ENCODE measurements at regions not wholly inside any gene's neighbourhood (a gene's known extent, or its start where the extent isn't known, plus 50 kb on each side); places are given as distances from the start of the nearest gene placed in this dataset.
"Not testable (repeated sequence)": the region's sequence is repeated elsewhere in the genome, so short reads cannot be mapped to it uniquely, and the experiment has no call there.

- no peak for DNase-seq
These were observed 758.9 kb upstream of the NRXN1 start for GRCh38 chr2:51790854-51791253.

GRCh38 chr2:51789918-51790317 lies 758.0 kb upstream of the NRXN1 start:
- DNase-seq = no peak

GRCh38 chr2:51782921-51783765 lies 751.2 kb upstream of the NRXN1 start:
- DNase-seq = no peak

GRCh38 chr2:51781691-51782090 lies 749.8 kb upstream of the NRXN1 start:
- DNase-seq = no peak

- DNase-seq = no peak
These were observed 748.4 kb upstream of the NRXN1 start for GRCh38 chr2:51780353-51780752.

GRCh38 chr2:51779723-51780122 lies 747.8 kb upstream of the NRXN1 start:
- not testable (repeated sequence) for DNase-seq

GRCh38 chr2:51778806-51779205 lies 746.9 kb upstream of the NRXN1 start:
- DNase-seq = no peak

- not testable (repeated sequence) for DNase-seq
These were observed 742.7 kb upstream of the NRXN1 start for GRCh38 chr2:51774606-51775005.

GRCh38 chr2:51760441-51760840 lies 728.5 kb upstream of the NRXN1 start:
- DNase-seq = no peak

- DNase-seq = no peak
These were observed 726.1 kb upstream of the NRXN1 start for GRCh38 chr2:51758081-51758480.

GRCh38 chr2:51734115-51734514 lies 702.2 kb upstream of the NRXN1 start:
- no peak for DNase-seq

GRCh38 chr2:51723691-51724090 lies 691.8 kb upstream of the NRXN1 start:
- no peak for DNase-seq

GRCh38 chr2:51722311-51722710 lies 690.4 kb upstream of the NRXN1 start:
- no peak for DNase-seq

- DNase-seq = no peak
These were observed 688.9 kb upstream of the NRXN1 start for GRCh38 chr2:51720826-51721225.

- DNase-seq = no peak
These were observed 686.9 kb upstream of the NRXN1 start for GRCh38 chr2:51718881-51719280.

GRCh38 chr2:51717312-51717711 lies 685.4 kb upstream of the NRXN1 start:
- no peak for DNase-seq

GRCh38 chr2:51711766-51712165 lies 679.8 kb upstream of the NRXN1 start:
- no peak for DNase-seq

- no peak for DNase-seq
These were observed 678.3 kb upstream of the NRXN1 start for GRCh38 chr2:51710222-51710621.

- no peak for DNase-seq
These were observed 675.7 kb upstream of the NRXN1 start for GRCh38 chr2:51707625-51708024.

- DNase-seq = no peak
These were observed 674.3 kb upstream of the NRXN1 start for GRCh38 chr2:51706220-51706619.

GRCh38 chr2:51705417-51705816 lies 673.5 kb upstream of the NRXN1 start:
- no peak for DNase-seq

- no peak for DNase-seq
These were observed 666.1 kb upstream of the NRXN1 start for GRCh38 chr2:51698021-51698420.

- no peak for DNase-seq
These were observed 665.2 kb upstream of the NRXN1 start for GRCh38 chr2:51697095-51697494.

GRCh38 chr2:51695531-51695930 lies 663.6 kb upstream of the NRXN1 start:
- no peak for DNase-seq

- no peak for DNase-seq
These were observed 661.7 kb upstream of the NRXN1 start for GRCh38 chr2:51693640-51694039.

Measured in NCI-H774 (cell line).